NCI-H2029 (cell line): ENCODE measurements at regions not wholly inside any gene's neighbourhood (a gene's known extent, or its start where the extent isn't known, plus 50 kb on each side); places are given as distances from the start of the nearest gene placed in this dataset.

ENCODE experiments used
- DNase-seq: peaks from one replicate; lab custom pipeline; 2025; lab: John Stamatoyannopoulos, UW

GRCh38 chr4:53684136-53685130 is 93.1 kb upstream of the LNX1 start:
- DNase-seq: no peak

GRCh38 chr4:53682908-53683307 is 91.6 kb upstream of the LNX1 start:
- DNase-seq: no peak

GRCh38 chr4:53682196-53682595 is 90.9 kb upstream of the LNX1 start:
- no peak for DNase-seq

GRCh38 chr4:53680598-53680997 is 89.3 kb upstream of the LNX1 start:
- DNase-seq: no peak

GRCh38 chr4:53680168-53680567 is 88.9 kb upstream of the LNX1 start:
- DNase-seq: no peak

- no peak for DNase-seq
Measured at GRCh38 chr4:53676402-53676871, 85.2 kb upstream of the LNX1 start.

- no peak for DNase-seq
Measured at GRCh38 chr4:53674903-53675302, 83.6 kb upstream of the LNX1 start.

GRCh38 chr4:53672873-53673272 is 81.6 kb upstream of the LNX1 start:
- DNase-seq: no peak

- DNase-seq: peak; percentile 41
Measured at GRCh38 chr4:53671757-53672156, 80.5 kb upstream of the LNX1 start.

- no peak for DNase-seq
Measured at GRCh38 chr4:53659737-53660136, 68.5 kb upstream of the LNX1 start.

GRCh38 chr4:53659112-53659511 is 67.8 kb upstream of the LNX1 start:
- no peak for DNase-seq

GRCh38 chr4:53658029-53658428 is 66.7 kb upstream of the LNX1 start:
- DNase-seq: no peak

GRCh38 chr4:53656421-53656981 is 65.2 kb upstream of the LNX1 start:
- DNase-seq: no peak

- DNase-seq: peak; percentile 24
Measured at GRCh38 chr4:53654300-53654758, 63.0 kb upstream of the LNX1 start.

- peak; percentile 54 for DNase-seq
Measured at GRCh38 chr4:53653484-53654053, 62.3 kb upstream of the LNX1 start.

- no peak for DNase-seq
Measured at GRCh38 chr4:53651156-53651735, 60.0 kb upstream of the LNX1 start.

GRCh38 chr4:53649357-53649756 is 58.1 kb upstream of the LNX1 start:
- no peak for DNase-seq

- no peak for DNase-seq
Measured at GRCh38 chr4:53647547-53647946, 56.3 kb upstream of the LNX1 start.

GRCh38 chr4:53646795-53647194 is 55.5 kb upstream of the LNX1 start:
- no peak for DNase-seq

GRCh38 chr4:53645108-53645507 is 53.8 kb upstream of the LNX1 start:
- no peak for DNase-seq

GRCh38 chr4:53644607-53645006 is 53.3 kb upstream of the LNX1 start:
- peak; percentile 76 for DNase-seq
